Trophoblast cell (in vitro differentiated cells and primary cell): ENCODE measurements at regions not wholly inside any gene's neighbourhood (a gene's known extent, or its start where the extent isn't known, plus 50 kb on each side); places are given as distances from the start of the nearest gene placed in this dataset.

Experiments
- DNase-seq, 2 donors: peaks; one replicate each; pipeline ENCODE4 v3.0.0-alpha.2; 2016
- H2AFZ ChIP-seq: 2 replicates; pipeline ENCODE4 v1.6.1; 2013; ENCODE audit warnings: low read length, moderate library complexity, mild to moderate bottlenecking; ENCODE audit not compliant: insufficient read depth, poor library complexity
- H2AK5ac ChIP-seq: 2 replicates; pipeline ENCODE4 v1.6.1; 2013; ENCODE audit warnings: mild to moderate bottlenecking, low read length
- H2BK120ac ChIP-seq: 2 replicates; pipeline ENCODE4 v1.6.1; 2013; ENCODE audit warnings: low read length, mild to moderate bottlenecking, moderate library complexity; ENCODE audit not compliant: insufficient read depth, poor library complexity
- H2BK12ac ChIP-seq: 2 replicates; pipeline ENCODE4 v1.6.1; 2013; ENCODE audit warnings: mild to moderate bottlenecking, low read length, moderate library complexity
- H2BK5ac ChIP-seq: 2 replicates; pipeline ENCODE4 v1.6.1; 2013; ENCODE audit warnings: low read length, low read depth, moderate library complexity, mild to moderate bottlenecking; ENCODE audit not compliant: poor library complexity
- H3K14ac ChIP-seq: 2 replicates; pipeline ENCODE4 v1.6.1; 2013; ENCODE audit warnings: mild to moderate bottlenecking, low read length
- H3K18ac ChIP-seq: 2 replicates; pipeline ENCODE4 v1.6.1; 2013; ENCODE audit warnings: mild to moderate bottlenecking, low read length
- H3K23ac ChIP-seq: 2 replicates; pipeline ENCODE4 v1.6.1; 2013; ENCODE audit warnings: low read length
- H3K27ac ChIP-seq: 2 replicates; pipeline ENCODE4 v1.5.1; 2013; ENCODE audit warnings: low read depth, mild to moderate bottlenecking, inconsistent platforms, low read length, moderate library complexity
- H3K27me3 ChIP-seq: 2 replicates; pipeline ENCODE4 v1.6.1; 2013; ENCODE audit warnings: inconsistent platforms, mild to moderate bottlenecking, low read length, moderate library complexity; ENCODE audit not compliant: insufficient read depth
- H3K36me3 ChIP-seq, 2 experiments: 1 replicate in 1 of 2; 2 replicates in 1 of 2; pipeline ENCODE4 v1.6.1; 2013; ENCODE audit warnings: low read length in 2 of 2, mild to moderate bottlenecking in 2 of 2, moderate library complexity in 1 of 2; ENCODE audit not compliant: insufficient read depth in 2 of 2, control insufficient read depth in 1 of 2
- H3K4ac ChIP-seq: 2 replicates; pipeline ENCODE4 v1.6.1; 2013; ENCODE audit warnings: low read depth, mild to moderate bottlenecking, low read length, moderate library complexity
- H3K4me1 ChIP-seq, 2 experiments: 1 replicate in 1 of 2; 2 replicates in 1 of 2; pipeline ENCODE4 v1.6.1; 2013; ENCODE audit warnings: low read length in 2 of 2, mild to moderate bottlenecking in 2 of 2, moderate library complexity in 1 of 2; ENCODE audit not compliant: insufficient read depth in 2 of 2, control insufficient read depth in 1 of 2
- H3K4me2 ChIP-seq: 2 replicates; pipeline ENCODE4 v1.6.1; 2013; ENCODE audit warnings: inconsistent platforms, mild to moderate bottlenecking, low read length, moderate library complexity
- H3K4me3 ChIP-seq: 2 replicates; pipeline ENCODE4 v1.5.1; 2013; ENCODE audit warnings: mild to moderate bottlenecking, low read depth, low read length, inconsistent platforms
- H3K79me1 ChIP-seq: one replicate; pipeline ENCODE4 v1.6.1; 2013; ENCODE audit warnings: low read length
- H3K79me2 ChIP-seq: 2 replicates; pipeline ENCODE4 v1.6.1; 2013; ENCODE audit warnings: low read length, mild to moderate bottlenecking; ENCODE audit not compliant: control insufficient read depth, insufficient read depth, poor library complexity
- H3K9ac ChIP-seq: 2 replicates; pipeline ENCODE4 v1.6.1; 2013; ENCODE audit warnings: mild to moderate bottlenecking, low read length
- H3K9me3 ChIP-seq: 2 replicates; pipeline ENCODE4 v1.6.1; 2013; ENCODE audit warnings: low read depth, mild to moderate bottlenecking, control low read depth, inconsistent platforms, low read length; ENCODE audit not compliant: insufficient read depth
- H4K12ac ChIP-seq: 2 replicates; pipeline ENCODE4 v1.6.1; 2013; ENCODE audit warnings: low read depth, mild to moderate bottlenecking, low read length, moderate library complexity
- H4K8ac ChIP-seq: 2 replicates; pipeline ENCODE4 v1.6.1; 2013; ENCODE audit warnings: low read depth, mild to moderate bottlenecking, low read length, moderate library complexity
- H4K91ac ChIP-seq: one replicate; pipeline ENCODE4 v1.6.1; 2013; ENCODE audit warnings: low read depth, mild to moderate bottlenecking, low read length, moderate library complexity
- WGBS: extraction: QIAGEN DNeasy Blood & Tissue Kit; methylation state at CpG from one replicate; pipeline ENCODE4 v1.1.7; 2013; ENCODE audit warnings: missing lambda C conversion rate; ENCODE audit not compliant: insufficient read length, insufficient coverage; ENCODE audit errors: extremely low coverage; 5-methylcytosine and 5-hydroxymethylcytosine counted together

DNA sequence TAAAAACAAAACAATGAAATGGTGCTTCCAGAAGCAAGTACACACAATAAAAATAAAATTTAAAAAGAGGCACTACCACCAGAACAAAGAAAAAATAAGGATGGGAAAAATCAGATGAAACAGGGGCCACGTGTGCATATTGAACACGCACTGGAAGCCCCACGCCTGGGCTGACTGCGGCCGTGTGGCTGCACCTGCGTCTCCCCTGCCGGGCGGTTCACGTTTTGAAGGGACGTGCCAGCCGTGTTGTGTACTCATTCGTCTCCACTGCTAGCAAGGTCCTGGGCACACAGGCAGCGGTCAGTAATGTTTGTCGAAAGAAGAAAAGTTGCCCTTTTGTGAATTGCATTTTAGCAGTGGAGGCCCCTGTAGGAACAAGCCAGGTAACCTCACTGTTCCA, 255.9 kb upstream of the RNF32 start:
- Histone ChIP-seq H3K4ac (no peak overlapping the region), H4K91ac (no peak overlapping the region), H2BK120ac (no peak overlapping the region), H2AK5ac (no peak overlapping the region), H3K18ac (no peak overlapping the region), H2AFZ (no peak overlapping the region), H3K4me2 (no peak overlapping the region), H3K27me3 (no peaks in the 10 kb centered on the region), H4K12ac (no peak overlapping the region), H2BK12ac (no peak overlapping the region), H3K79me1 (no peaks in the 10 kb centered on the region), H3K23ac (no peak overlapping the region), H3K4me1 (no peaks in the 10 kb centered on the region), H3K36me3 (no peaks in the 10 kb centered on the region), H3K9me3 (no peaks in the 10 kb centered on the region), H3K27ac (no peak overlapping the region), H3K9ac (no peak overlapping the region), H3K14ac (no peak overlapping the region), H2BK5ac (no peak overlapping the region), H3K79me2 (no peaks in the 10 kb centered on the region), H4K8ac (no peak overlapping the region), H3K4me3 (no peak overlapping the region)
- WGBS, result no CpG with 5 or more reads among the region's 14 CpGs
- no peak for DNase-seq

DNA sequence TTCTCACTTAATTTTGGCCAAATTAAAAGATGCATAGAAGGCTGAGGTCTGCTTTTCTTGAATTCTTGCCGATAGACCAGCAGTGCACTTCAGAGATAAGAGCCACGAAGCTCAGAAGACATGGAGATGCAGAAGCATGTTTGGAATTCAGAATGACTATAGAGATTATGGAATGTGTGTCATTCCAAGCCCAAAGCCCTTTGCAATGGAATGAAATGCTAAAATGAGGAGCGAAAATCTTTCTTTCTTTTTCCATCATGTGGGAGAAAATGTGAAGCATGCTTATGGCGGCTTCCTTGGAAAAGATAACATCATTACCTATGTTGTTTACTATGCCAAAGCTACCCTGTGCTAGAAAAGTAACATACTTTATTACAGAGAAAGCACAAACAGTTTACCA, 257.0 kb upstream of the RNF32 start:
- Histone ChIP-seq H3K4me3 (no peak overlapping the region), H2AK5ac (no peak overlapping the region), H2BK120ac (no peak overlapping the region), H4K8ac (no peak overlapping the region), H2AFZ (no peak overlapping the region), H3K27me3 (no peaks in the 10 kb centered on the region), H4K12ac (no peak overlapping the region), H3K79me2 (no peaks in the 10 kb centered on the region), H4K91ac (no peak overlapping the region), H2BK12ac (no peak overlapping the region), H3K4ac (no peak overlapping the region), H3K23ac (no peak overlapping the region), H2BK5ac (no peak overlapping the region), H3K9me3 (no peaks in the 10 kb centered on the region), H3K27ac (no peak overlapping the region), H3K9ac (no peak overlapping the region), H3K4me2 (no peak overlapping the region), H3K79me1 (no peaks in the 10 kb centered on the region), H3K14ac (no peak overlapping the region), H3K4me1 (no peaks in the 10 kb centered on the region), H3K18ac (no peak overlapping the region), H3K36me3 (no peaks in the 10 kb centered on the region)
- DNase-seq, result peak; percentile 57 to 97
- WGBS, result no CpG with 5 or more reads among the region's 4 CpGs

DNA sequence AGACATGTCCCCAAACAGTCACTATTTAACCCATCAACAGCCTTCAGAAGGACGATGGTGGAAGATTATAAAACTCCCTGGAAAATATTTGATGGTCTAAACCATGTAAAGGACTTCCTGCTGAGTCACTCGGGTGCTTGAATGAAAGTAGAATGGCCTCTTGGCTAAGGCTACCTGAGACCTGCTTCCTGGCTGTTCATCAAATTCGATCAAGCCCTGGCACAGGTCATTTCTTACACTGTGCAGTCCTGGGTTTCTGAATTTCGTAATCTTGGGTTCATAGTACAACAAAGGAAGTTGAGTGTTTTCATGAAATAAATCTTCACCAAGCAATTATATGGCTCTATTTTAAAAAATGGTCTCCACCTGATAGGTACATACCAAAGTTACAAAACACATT, 260.3 kb upstream of the RNF32 start:
- Histone ChIP-seq H4K8ac (no peak overlapping the region), H3K4me2 (no peak overlapping the region), H2AFZ (no peak overlapping the region), H3K4me3 (no peak overlapping the region), H3K18ac (no peak overlapping the region), H2BK120ac (no peak overlapping the region), H3K14ac (no peak overlapping the region), H3K27me3 (no peaks in the 10 kb centered on the region), H3K9ac (no peak overlapping the region), H3K36me3 (no peaks in the 10 kb centered on the region), H3K79me2 (no peaks in the 10 kb centered on the region), H2AK5ac (no peak overlapping the region), H3K27ac (no peak overlapping the region), H4K91ac (no peak overlapping the region), H3K79me1 (no peaks in the 10 kb centered on the region), H2BK5ac (no peak overlapping the region), H4K12ac (no peak overlapping the region), H3K4ac (no peak overlapping the region), H3K9me3 (no peaks in the 10 kb centered on the region), H3K4me1 (no peaks in the 10 kb centered on the region), H2BK12ac (no peak overlapping the region), H3K23ac (no peak overlapping the region)
- no peak for DNase-seq
- no CpG with 5 or more reads among the region's 4 CpGs for WGBS

DNA sequence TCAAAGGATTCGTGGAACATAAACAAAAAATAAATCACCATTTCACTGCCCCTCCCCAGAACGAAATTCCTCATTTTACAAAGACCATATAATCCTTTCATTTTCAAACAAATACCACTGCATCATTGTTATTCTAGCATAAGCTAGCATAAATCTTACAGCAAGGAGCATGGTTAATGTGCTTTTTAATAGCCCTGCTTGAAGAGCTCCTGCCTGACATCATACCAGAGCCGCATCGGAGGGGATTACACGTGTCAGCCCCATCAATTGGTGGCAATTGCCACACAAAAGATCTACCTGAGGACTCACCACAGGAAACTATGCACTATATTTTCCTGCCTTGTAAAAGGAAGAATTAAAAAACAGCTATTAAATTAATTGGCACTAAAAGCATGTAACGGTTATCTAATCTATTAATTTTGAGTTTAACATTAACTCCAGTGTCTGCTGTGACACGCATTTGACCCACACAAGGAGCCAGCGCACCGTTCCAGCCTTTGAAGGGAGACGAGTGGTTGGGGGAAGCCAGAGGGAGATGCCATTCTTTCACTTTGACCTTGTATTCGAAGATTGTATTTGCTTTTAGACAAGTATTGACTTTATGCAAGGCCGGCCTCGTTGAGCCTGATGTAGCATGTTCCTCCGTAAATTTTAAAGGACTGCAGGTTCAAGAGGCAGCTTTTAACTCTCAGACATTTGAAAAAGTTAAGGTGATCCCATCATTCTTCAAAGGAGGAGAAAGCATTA, 261.1 kb upstream of the RNF32 start:
- no peaks in the 10 kb centered on the region for H3K4me1 ChIP-seq
- H2BK12ac ChIP-seq, result no peak overlapping the region
- no peak overlapping the region for H4K91ac ChIP-seq
- H4K12ac ChIP-seq, result no peak overlapping the region
- no peak overlapping the region for H3K4me3 ChIP-seq
- no peak overlapping the region for H2BK120ac ChIP-seq
- H3K79me1 ChIP-seq, result no peaks in the 10 kb centered on the region
- no peak overlapping the region for H2AK5ac ChIP-seq
- no peak overlapping the region for H4K8ac ChIP-seq
- WGBS, result 0% methylated on average over 1 of the region's 14 CpGs
- no peak overlapping the region for H3K23ac ChIP-seq
- no peaks in the 10 kb centered on the region for H3K36me3 ChIP-seq
- H3K79me2 ChIP-seq, result no peaks in the 10 kb centered on the region
- H3K9ac ChIP-seq, result no peak overlapping the region
- no peak for DNase-seq
- H3K18ac ChIP-seq, result no peak overlapping the region
- H3K4me2 ChIP-seq, result no peak overlapping the region
- H2AFZ ChIP-seq, result no peak overlapping the region
- H3K27me3 ChIP-seq, result no peaks in the 10 kb centered on the region
- H3K9me3 ChIP-seq, result no peaks in the 10 kb centered on the region
- no peak overlapping the region for H3K14ac ChIP-seq
- no peak overlapping the region for H3K27ac ChIP-seq
- H2BK5ac ChIP-seq, result no peak overlapping the region
- no peak overlapping the region for H3K4ac ChIP-seq
